ENCODE measurements at regions not wholly inside any gene's neighbourhood (a gene's known extent, or its start where the extent isn't known, plus 50 kb on each side); places are given as distances from the start of the nearest gene placed in this dataset.
"Not testable (repeated sequence)": the region's sequence is repeated elsewhere in the genome, so short reads cannot be mapped to it uniquely, and the experiment has no call there.

DNA sequence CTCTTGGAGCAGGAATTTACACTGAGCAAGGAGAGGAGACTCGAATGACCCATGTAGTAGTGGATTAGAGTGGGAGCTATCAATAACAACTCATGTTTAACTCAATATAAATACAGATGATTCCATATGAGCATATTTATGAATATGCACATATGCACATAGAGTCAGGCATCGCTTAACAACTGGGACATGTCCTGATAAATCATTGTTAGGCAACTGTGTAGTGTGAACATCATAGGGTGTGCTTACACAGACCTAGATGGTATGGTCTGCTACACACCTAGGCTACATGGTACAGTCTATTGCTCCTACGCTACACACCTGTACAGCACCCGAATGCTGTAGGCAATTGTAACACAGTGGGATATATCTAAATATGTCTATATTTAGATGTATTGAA, 75.9 kb upstream of the RALGAPA2 start:
- no peak for DNase-seq

- DNase-seq = no peak
These were observed 74.0 kb upstream of the RALGAPA2 start for GRCh38 chr20:20786428-20786827.

- no peak for DNase-seq
These were observed 72.8 kb upstream of the RALGAPA2 start for GRCh38 chr20:20785226-20785625.

DNA sequence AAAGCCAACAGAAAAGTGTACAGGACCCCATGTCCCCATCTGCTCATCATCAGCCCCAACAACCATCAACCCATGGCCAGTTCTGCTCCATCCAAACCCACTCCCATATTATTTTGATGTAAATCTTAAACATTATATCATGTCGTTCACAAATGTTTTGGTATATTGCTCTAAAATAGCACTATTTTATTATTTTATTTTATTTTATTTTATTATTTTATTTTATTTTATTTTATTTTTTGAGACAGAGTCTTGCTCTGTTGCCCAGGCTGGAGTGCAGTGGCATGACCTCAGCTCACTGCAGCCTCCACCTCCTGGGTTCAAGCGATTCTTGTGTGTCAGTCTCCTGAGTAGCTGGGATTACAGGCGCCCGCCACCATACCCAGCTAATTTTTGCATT, 72.0 kb upstream of the RALGAPA2 start:
- not testable (repeated sequence) for DNase-seq

- DNase-seq = no peak
These were observed 71.0 kb upstream of the RALGAPA2 start for GRCh38 chr20:20783450-20783849.

- no peak for DNase-seq
These were observed 70.3 kb upstream of the RALGAPA2 start for GRCh38 chr20:20782755-20783154.

GRCh38 chr20:20782231-20782630, 69.8 kb upstream of the RALGAPA2 start:
- DNase-seq = no peak

DNA sequence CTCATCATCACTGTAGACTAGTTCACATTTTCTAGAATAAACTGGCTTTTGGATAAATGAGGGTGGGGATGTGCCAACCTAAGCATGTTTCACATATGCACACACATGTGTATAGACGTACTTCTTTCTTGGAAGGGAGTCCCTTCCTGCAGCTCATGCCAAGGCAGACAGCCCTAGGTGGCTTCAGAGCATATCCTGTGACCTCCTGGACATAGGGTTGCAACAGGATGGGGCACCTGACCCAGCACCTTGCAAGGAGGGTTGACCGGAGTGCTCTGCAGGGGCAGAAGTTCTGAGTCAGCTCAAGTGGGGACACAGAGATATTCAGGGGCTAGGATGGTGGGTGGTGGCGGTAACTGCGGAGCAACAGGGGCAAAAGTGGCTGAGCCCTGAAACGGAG, 68.6 kb upstream of the RALGAPA2 start:
- DNase-seq = no peak

DNA sequence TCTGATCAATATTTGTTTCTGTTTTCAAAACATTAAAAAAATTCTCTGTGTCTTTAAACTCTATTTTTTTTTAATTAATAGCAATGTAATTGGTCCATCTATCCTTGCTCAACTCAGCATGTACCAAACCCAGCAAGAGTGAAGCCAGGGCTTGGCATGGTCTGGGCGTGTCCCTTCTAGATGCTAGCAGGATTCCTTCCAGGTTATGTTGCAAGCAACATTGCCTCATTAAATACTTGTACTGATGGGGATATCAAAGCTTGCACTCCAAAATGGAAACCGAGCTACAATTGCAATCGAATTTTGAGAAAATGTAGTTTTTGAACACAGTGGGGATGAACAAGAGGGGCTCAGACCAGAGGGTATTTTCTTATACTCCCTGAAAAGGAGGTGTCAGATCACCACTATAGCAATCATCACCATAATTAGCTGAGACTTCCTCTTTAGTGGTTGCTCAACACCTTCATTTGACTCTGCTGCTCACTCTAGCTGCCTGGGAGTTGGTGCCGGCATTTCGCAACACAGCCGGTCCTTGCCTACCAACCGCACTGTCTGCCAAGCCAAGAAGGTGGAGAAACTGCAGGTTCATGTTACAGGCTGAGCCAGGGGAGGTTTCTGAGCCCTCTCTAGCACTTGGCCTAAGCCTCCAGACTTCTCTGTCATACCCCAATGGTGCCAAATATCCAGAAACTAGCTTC, 67.8 kb upstream of the RALGAPA2 start:
- no peak for DNase-seq

GRCh38 chr20:20778676-20779075, 66.2 kb upstream of the RALGAPA2 start:
- DNase-seq = no peak

GRCh38 chr20:20772497-20773085, 60.1 kb upstream of the RALGAPA2 start:
- no peak for DNase-seq

GRCh38 chr20:20768202-20768815, 55.9 kb upstream of the RALGAPA2 start:
- no peak for DNase-seq

DNA sequence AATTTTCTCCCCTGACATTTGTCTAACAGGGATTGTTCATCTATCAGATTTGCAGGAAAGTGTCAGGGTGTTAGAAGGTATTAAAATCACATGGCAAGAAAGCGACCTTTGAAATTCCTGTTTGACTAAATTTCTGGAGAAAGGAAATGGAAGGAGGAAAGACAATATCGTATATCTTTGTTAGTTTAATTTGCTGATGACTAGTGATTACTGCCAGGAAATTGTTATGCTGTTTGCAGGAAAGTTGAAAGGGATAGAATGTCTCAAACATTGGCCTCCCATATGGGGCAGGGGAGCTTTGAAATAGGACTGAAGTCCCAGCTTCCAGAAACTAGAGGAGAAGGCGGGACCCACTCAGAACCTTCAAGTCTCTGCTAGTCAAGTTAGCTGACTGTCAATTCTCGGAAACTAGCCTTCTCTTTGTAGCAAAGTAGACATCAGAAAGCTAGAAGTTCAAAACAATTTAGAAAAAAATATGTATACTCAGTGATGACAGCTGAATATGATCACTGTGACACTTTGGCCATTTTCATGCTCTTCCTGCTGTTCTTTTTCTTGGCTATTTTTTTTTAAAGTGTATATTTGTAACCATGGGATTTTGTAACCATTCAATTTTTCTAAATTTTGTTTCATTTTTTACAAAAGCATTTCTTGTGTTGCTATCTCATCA, 53.4 kb upstream of the RALGAPA2 start:
- DNase-seq = no peak

- DNase-seq = no peak
These were observed 51.2 kb upstream of the RALGAPA2 start for GRCh38 chr20:20763650-20764049.

Measured in stimulated activated CD4-positive, alpha-beta T cell treated with anti-CD3 and anti-CD28 coated beads, Interleukin-12 subunit alpha, Interleukin-12 subunit beta, amount 100 ng/mL, for 4 hours (primary cell).